HG03354 (cell line): ENCODE measurements at regions not wholly inside any gene's neighbourhood (a gene's known extent, or its start where the extent isn't known, plus 50 kb on each side); places are given as distances from the start of the nearest gene placed in this dataset.

ENCODE experiments used
- ATAC-seq: cut with Tn5 transposase; IDR thresholded peaks from one replicate; pipeline ENCODE4 v1.9.1; 2021; ENCODE audit warnings: mild to moderate bottlenecking; ENCODE audit not compliant: unreplicated experiment, poor library complexity, severe bottlenecking

DNA sequence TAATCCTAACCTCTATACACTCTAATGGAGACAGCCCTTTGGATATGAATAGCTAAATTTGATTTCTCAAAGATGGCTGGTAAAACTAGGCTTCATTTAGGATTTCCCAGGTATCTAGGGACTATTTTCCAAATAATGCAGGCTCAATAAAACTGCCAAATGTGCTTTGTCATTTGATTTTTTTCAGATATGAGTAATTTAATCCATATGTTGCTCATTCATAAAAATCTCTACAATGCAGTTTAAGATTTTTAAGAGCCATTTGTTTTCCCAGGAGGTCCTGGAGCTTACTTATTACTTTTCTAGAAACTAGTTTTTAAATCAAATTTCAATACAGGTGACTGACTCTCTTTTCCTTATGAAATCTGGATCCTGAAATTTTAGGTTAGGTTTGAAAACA, 349.3 kb upstream of the SLC24A2 start:
- ATAC-seq = no peak

DNA sequence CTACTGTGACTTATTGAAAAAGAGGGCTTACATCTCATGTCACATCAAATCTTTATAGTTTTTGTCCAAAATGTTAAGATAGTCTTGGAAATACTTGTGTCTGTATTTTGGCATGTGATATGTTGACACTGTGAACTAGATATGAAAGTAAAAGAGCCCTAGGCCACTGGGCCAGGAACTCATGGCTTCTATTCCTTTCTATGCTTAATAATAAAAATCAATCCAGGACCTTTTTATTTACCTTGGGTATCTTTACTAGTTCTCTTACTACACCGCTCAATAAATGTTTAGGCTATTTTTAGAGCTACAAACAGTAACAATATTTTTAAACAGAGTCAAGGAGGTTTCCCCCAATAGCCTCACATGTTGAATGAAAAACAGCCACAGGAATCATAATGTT, 348.6 kb upstream of the SLC24A2 start:
- ATAC-seq = no peak

DNA sequence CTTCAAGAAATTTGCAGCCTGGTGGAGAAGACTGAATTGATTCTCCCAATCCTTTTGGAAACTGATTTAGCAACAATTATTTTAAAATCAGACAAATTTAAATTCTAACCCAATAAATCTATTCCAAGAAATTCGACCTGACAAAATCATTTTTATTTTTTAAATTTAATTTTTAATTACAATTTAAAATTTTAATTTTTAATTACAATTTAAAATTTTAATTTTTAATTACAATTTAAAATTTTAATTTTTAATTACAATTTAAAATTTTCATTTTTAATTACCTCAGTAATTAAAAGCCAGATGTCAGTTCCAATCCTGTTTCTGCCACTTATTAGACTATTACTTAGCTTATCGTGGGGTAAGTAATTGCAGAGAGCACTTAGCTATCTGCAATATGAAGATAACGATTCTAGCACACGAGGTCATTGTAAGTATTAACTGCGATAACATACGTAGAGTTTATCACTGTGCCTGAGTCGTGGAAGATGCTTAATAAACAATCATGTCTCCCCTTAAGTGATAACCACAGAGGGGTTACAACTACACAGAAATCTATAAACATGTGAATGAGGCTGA, 346.4 kb upstream of the SLC24A2 start:
- ATAC-seq = no peak

DNA sequence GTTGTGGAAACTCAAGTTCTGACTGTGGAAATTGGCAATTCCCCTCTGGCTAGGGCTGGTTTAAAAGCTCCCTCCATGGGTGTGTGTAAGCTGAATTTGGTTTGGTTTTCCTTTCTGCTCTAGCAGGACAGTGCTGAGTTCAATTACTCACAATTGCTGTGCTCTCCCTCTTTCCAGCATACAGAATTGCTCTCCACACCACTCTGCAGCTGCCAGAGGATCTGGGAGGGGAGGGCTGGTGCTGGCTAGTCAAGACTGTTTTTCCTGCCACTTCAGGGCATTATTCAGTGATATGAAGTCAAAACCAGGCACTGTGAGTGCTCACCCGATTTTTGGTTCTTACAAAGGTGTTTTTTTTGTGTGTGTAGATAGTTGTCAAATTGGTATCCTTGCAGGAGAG, 336.9 kb upstream of the SLC24A2 start:
- ATAC-seq = no peak

DNA sequence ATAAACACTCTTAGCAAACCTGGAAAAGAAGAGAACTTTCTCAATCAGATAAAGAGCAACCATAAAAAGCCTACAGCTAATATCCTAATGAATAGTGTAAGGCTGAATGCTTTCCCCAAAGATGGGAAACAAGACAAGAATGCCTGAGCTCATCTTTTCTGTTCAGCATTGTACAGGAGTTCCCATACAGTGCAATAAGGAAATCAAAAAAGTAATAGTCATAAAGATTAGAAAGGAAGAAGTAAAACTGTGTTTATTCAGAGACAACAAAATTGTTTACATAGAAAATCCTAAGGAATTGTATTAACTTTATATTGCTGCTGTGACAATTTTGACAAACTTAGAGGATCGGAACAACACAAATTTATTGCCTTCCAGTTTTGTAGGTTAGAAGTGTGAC, 330.7 kb upstream of the SLC24A2 start:
- no peak for ATAC-seq

DNA sequence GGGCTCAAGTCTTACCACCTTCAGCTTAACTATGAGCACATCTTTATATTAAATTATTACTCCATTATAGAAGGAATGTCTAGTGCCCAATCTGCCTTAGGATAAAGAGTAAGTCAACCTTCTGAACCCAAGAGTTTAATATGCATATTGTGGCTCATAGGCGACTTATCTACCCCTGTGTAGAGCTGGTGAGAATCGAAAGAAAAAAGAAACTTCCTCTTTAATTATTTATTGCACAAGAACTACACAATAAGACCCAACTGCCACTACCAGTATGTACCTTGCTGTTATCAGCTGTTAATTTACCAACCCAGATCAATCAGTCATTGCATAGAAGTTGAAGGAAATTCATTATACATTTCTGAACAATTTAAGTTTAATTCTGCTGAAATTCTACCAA, 329.1 kb upstream of the SLC24A2 start:
- no peak for ATAC-seq

DNA sequence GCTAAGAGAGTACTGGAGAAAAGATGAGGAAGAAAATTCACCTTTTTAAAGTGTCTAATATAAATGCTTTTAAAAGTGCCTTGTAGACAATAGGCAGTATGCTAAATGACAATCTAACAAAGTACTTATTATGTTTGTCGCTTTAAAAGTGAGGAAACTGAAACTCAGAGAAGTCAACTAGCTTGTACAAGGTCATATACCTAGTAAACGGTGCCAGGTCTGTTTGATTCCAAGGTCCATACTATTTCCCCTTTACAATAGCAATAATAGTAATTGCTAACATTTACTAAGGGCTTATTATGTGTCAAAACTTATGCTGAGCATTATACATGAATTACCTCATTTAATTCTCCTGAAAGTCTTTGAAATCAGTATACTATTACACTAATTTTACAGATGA, 328.6 kb upstream of the SLC24A2 start:
- ATAC-seq = no peak

DNA sequence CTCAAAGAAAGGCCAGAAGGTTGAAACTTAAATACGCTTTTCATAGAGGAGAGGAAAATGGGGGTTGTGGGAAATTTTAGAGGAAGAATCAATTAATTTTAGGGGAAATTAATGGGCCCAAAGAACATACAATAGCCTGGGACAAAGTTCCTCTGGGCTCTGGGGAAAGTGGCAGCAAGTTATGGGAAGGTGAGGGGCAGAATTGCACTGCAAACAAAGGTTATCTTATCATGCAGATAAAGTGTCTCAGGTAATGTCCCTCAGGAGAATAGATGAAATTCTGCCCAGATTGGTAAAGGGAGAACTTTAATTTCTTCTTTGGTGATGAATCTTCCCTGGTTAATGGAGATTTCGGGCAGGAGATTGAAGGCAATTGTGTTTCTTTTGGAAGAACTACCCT, 326.1 kb upstream of the SLC24A2 start:
- ATAC-seq = no peak

DNA sequence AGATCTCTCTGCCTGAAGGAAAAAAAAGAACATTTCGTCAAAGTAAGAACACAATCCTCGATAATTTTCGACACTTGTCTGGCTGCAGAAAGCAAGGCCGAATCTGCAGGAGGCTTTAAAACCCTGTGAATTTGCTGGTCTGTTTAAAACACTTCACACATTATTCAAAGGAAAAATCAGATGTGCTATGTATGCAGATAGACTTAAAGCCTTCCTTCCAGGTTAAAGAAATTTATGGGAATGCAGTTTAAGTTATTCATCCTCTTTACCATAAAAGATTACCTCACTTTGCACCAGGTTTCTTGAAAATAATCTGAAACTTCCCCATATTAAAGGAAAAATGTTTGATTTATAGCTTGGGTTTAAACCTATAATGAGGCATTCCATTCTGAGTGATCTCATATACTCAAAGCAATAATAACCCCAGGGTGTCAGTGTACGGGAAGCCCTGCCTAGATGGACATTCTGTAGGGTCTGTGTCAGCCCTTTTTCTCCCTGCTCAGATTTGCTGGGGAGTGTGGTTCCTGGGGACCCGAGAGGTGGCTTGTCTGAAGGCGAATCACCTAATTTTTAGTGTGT, 323.5 kb upstream of the SLC24A2 start:
- ATAC-seq = no peak

DNA sequence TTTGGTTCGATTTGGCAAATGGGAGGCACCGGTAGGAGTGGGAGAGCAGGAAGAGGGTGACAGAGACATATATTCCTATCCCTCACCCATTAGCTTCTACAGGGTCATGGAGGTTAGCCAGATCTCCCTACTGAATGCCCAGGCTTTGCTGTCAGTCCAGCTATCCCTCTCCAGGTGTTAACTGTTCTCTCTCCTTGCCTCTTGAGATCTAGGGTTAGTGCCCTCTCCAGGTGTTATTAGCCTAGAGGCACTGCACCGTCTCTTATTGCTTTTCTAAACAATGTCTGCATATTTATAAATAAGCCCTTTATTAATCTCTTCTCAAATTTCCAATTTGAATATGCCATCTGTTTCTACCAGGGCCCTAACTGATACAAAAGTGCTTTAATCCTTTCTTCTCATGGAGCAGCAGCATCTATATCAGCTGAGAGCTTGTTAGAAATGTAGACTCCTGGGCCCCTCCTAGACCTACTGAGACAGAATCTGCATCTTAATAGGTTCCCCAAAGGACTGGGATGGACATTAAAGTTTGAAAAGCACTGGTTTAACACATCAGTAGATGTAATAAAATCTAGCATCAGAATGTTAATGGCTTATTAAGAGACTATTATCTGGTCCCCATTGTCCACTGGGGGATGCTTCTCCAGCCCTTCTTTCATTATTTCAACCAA, 322.5 kb upstream of the SLC24A2 start:
- no peak for ATAC-seq

- no peak for ATAC-seq
Observed at GRCh38 chr9:20095430-20096092, 306.7 kb upstream of the SLC24A2 start.

DNA sequence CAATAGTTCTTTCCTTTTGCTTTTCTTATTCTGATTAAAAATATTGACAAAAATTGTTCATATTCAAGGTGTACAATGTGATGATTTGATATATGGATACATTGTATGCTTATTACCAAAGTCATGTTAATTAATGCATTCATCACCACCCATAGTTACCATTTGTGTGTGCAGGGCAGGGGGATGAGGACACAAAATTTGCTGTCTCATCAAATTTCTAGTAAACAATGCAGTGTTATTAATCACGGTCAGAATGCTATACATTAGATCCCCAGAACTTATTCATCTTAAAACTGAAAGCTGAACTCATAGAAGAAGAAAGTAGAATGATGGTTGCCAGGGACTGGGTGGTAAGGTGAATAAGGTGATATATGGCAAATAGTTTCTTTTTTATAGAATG, 303.7 kb upstream of the SLC24A2 start:
- no peak for ATAC-seq

GRCh38 chr9:20087481-20087880, 298.6 kb upstream of the SLC24A2 start:
- ATAC-seq = no peak

GRCh38 chr9:20085842-20086241, 297.0 kb upstream of the SLC24A2 start:
- ATAC-seq = no peak

DNA sequence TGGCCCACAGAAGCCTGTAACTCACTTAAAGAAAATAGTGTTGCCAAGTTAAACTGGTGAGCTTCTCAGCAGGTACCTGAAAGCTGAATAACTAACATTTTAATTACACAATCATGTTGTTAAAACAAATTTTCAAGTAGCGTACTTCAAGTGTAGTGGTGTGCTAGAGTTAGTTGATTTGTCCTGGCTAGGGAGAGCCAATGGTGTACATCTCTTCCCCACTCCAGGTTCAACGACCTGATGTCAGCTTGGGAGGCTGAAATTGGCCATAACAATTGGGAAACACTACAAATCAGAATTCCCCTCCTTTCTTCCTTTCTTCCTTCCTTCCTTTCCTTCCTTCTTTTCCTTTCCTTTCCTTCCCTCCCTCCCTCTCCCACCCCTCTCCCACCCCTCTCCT, 295.3 kb upstream of the SLC24A2 start:
- no peak for ATAC-seq

DNA sequence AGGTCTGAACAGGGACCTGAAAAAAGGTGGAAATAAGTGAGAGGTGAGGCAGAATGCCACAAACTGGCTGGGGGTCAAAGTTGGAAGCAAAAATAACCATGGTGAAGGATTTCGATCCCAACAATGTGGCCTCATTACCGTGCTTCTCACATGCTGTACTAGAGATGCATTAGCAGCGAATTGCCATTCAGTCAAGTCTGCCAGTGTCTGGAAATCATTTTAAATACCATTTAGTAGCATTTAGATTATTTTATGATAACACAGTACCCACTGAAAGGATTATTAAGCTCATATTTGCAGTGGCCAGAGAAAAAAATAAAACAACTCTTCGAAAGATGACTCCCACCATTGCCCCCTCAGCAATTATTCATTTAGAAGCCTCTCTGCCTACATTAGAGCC, 294.6 kb upstream of the SLC24A2 start:
- ATAC-seq = no peak

- no peak for ATAC-seq
Observed at GRCh38 chr9:20082831-20083230, 294.0 kb upstream of the SLC24A2 start.

- no peak for ATAC-seq
Observed at GRCh38 chr9:20082406-20082805, 293.6 kb upstream of the SLC24A2 start.

DNA sequence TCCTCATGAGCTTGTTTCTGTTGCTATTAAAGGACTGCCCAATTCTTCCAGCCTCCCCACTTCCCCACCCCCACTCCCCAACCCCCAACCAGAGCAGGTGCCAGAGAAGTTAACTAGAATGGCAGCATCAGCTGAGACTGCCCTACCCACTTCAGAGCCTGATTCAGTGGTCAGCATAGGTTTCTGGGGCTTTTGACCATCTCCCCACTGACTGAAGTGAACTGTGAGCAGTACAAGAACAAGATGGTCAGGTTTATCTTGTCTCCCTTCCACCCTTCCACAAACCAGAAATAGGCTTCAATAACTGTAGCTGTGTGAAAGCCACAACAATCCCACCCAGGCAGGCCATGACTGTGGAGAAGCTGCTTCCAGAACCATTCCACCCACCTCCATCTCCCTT, 289.4 kb upstream of the SLC24A2 start:
- no peak for ATAC-seq

- ATAC-seq = no peak
Observed at GRCh38 chr9:20074291-20074690, 285.5 kb upstream of the SLC24A2 start.

- no peak for ATAC-seq
Observed at GRCh38 chr9:20070336-20070735, 281.5 kb upstream of the SLC24A2 start.
